Stomach (tissue), 8 donors: ENCODE measurements at regions not wholly inside any gene's neighbourhood (a gene's known extent, or its start where the extent isn't known, plus 50 kb on each side); places are given as distances from the start of the nearest gene placed in this dataset.

Experiments
- DNase-seq, 2 donors: peaks; one replicate each; pipeline versions ENCODE4 v3.0.0 to v3.0.0-alpha.2; 2013 to 2019
- H3K27ac ChIP-seq, 5 donors: fragments of 200-600 bp in 4 of 5; sonication (generic) in 4 of 5; one replicate each; pipeline ENCODE4 v1.5.1; 2013 to 2019; ENCODE audit warnings: mild to moderate bottlenecking in 1 of 5, moderate library complexity in 1 of 5
- H3K27me3 ChIP-seq, 3 donors: fragments of 200-600 bp; sonication (generic); one replicate each; pipeline ENCODE4 v1.5.1; 2017 to 2019; ENCODE audit warnings: mixed run types in 1 of 3
- H3K36me3 ChIP-seq, 4 donors: fragments of 200-600 bp; sonication (generic); 1 replicate in 3 of 4; 2 replicates in 1 of 4; pipeline ENCODE4 v1.5.1; 2016 to 2019
- H3K4me1 ChIP-seq, 4 donors: fragments of 200-600 bp; sonication (generic); one replicate each; pipeline ENCODE4 v1.5.1; 2016 to 2019
- H3K4me3 ChIP-seq, 4 donors: fragments of 200-600 bp; sonication (generic) in 3 of 4; one replicate each; pipeline ENCODE4 v1.5.1; 2016 to 2019; ENCODE audit warnings: mild to moderate bottlenecking in 1 of 4
- H3K9me3 ChIP-seq, 4 donors: fragments of 200-600 bp; sonication (generic); one replicate each; pipeline ENCODE4 v1.5.1; 2016 to 2019
- EP300 ChIP-seq: sonication (generic); formaldehyde crosslinking; IDR thresholded peaks from one replicate; pipeline ENCODE4 v1.6.1; 2017; ENCODE audit warnings: antibody characterized with exemption
- POLR2A ChIP-seq, 4 donors: fragments of 450-650 bp; IDR thresholded peaks; one replicate each; pipeline ENCODE4 v1.6.1; 2016; ENCODE audit warnings: antibody characterized with exemption in 4 of 4, control low read depth in 2 of 4, mild to moderate bottlenecking in 1 of 4, moderate library complexity in 1 of 4
- POLR2AphosphoS5 ChIP-seq, 3 donors: sonication (generic); formaldehyde crosslinking; IDR thresholded peaks; one replicate each; pipeline ENCODE4 v1.6.1; 2016; ENCODE audit warnings: antibody characterized with exemption in 3 of 3
- WGBS, 5 donors: extraction: QIAGEN DNeasy Blood & Tissue Kit in 3 of 5; methylation state at CpG; one replicate each; pipeline versions ENCODE4 v1.1.5 to v1.1.7; 2013 to 2018; 5-methylcytosine and 5-hydroxymethylcytosine counted together
- intact Hi-C: fragments of 100-400 bp; cut with DNase I; formaldehyde crosslinking; loops from one replicate; pipeline ENCODE4 v1.15.1; 2023; ENCODE audit warnings: low total_unique reads
- TF ChIP-seq, protein P1 (sequence below), 7 experiments: fragments of 450-650 bp in 4 of 7; fragments of 200-600 bp in 3 of 7; sonication (generic) in 3 of 7; IDR thresholded peaks; one replicate each; pipeline ENCODE4 v1.5.1; 2016 to 2019; ENCODE audit warnings: antibody characterized with exemption in 7 of 7, control low read depth in 2 of 7, mild to moderate bottlenecking in 1 of 7
- donor health status: healthy with polysubstance abuse.
- donor health status: Bipolar disorder and iron deficiency.
- donor health status: healthy.

DNA sequence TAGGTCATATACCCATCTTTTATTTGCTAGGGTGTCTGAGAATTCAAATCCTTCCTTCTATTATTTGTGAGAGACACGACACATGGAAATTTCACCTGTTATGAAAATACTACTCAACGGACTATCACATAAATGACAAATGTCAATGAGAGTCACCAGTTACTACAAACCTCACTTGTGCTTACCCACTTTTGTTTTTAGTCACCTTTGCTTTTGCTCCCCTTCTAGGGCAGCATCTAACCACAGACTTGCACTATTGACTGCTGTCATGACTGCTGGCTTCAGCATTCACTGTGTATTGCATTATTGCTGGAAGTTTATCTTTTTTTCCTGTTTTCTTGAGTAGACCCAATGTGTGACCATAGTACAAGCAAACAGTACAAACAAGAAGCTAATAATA lies 1048.0 kb downstream of the PLA2G4A start:
- H3K27me3 ChIP-seq = no peaks in the 10 kb centered on the region
- no peaks in the 10 kb centered on the region for H3K9me3 ChIP-seq
- H3K27ac ChIP-seq = no peak overlapping the region
- intact Hi-C loops = no loop called here
- TF ChIP-seq POLR2AphosphoS5 (IDR thresholded peaks at IDR 0.05) = no peak
- 86 to 92% (median 90%) methylated on average over 2 of the region's 2 CpGs for WGBS, 5 donors
- H3K4me3 ChIP-seq = no peak overlapping the region
- no peak for DNase-seq
- no peaks in the 10 kb centered on the region for H3K4me1 ChIP-seq
- H3K36me3 ChIP-seq = no peaks in the 10 kb centered on the region

DNA sequence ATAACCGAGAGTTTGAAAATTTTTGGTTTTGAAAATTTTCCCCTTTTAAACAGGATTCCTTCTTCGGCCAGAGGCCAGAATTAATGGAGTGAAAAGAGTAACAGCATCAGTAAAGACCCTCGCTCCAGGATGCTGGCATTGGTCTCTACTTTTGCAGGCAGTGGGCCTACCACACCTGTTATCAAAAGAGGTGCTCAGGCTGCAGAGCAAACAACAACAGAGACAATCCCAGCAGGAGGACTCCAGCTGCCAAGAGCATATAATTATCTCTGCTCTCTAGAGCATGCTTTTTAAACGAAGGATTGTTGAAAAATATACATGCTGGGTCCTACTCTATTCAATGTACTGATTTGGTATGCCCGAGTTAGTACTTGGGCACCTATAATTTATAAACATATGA lies 1048.5 kb downstream of the PLA2G4A start:
- Histone ChIP-seq H3K27me3 (no peaks in the 10 kb centered on the region), H3K4me1 (no peaks in the 10 kb centered on the region), H3K4me3 (no peak overlapping the region), H3K9me3 (no peaks in the 10 kb centered on the region), H3K36me3 (no peaks in the 10 kb centered on the region), H3K27ac (no peak overlapping the region)
- intact Hi-C loops = no loop called here
- WGBS, 5 donors = 59 to 68% (median 62%) methylated on average over 5 of the region's 5 CpGs
- DNase-seq = no peak
- TF ChIP-seq POLR2AphosphoS5 (IDR thresholded peaks at IDR 0.05) = no peak
- no peak for TF ChIP-seq EP300
- TF ChIP-seq, protein P1, sequence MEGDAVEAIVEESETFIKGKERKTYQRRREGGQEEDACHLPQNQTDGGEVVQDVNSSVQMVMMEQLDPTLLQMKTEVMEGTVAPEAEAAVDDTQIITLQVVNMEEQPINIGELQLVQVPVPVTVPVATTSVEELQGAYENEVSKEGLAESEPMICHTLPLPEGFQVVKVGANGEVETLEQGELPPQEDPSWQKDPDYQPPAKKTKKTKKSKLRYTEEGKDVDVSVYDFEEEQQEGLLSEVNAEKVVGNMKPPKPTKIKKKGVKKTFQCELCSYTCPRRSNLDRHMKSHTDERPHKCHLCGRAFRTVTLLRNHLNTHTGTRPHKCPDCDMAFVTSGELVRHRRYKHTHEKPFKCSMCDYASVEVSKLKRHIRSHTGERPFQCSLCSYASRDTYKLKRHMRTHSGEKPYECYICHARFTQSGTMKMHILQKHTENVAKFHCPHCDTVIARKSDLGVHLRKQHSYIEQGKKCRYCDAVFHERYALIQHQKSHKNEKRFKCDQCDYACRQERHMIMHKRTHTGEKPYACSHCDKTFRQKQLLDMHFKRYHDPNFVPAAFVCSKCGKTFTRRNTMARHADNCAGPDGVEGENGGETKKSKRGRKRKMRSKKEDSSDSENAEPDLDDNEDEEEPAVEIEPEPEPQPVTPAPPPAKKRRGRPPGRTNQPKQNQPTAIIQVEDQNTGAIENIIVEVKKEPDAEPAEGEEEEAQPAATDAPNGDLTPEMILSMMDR (IDR thresholded peaks at IDR 0.05) = no peak
- TF ChIP-seq POLR2A (IDR thresholded peaks at IDR 0.05) = no peak

DNA sequence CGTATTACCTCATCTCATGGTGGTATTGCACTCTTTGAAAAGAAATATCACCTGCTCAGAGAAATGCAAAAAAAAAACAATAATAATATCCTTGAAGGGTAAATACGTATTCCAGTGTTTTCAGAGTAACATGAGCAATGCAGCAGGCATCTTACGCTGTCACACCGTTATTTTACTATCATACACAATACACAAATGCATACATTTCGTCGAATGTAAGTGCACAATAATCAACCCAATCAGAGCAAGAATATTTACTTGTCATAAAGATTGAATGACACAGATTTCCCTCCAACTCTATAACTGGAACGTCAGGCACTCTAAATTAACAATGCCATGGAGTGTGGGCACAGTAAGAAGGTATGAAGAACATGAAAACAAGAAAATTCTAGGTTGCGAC lies 1050.1 kb downstream of the PLA2G4A start:
- no peak overlapping the region for H3K27ac ChIP-seq
- DNase-seq = no peak
- H3K4me3 ChIP-seq = no peak overlapping the region
- H3K4me1 ChIP-seq = no peaks in the 10 kb centered on the region
- intact Hi-C loops = no loop called here
- no peaks in the 10 kb centered on the region for H3K9me3 ChIP-seq
- H3K27me3 ChIP-seq = no peaks in the 10 kb centered on the region
- WGBS, 5 donors = 74 to 78% (median 75%) methylated on average over 8 of the region's 8 CpGs
- TF ChIP-seq, protein P1 (IDR thresholded peaks at IDR 0.05) = no peak
- TF ChIP-seq POLR2A (IDR thresholded peaks at IDR 0.05) = no peak
- no peak for TF ChIP-seq EP300
- TF ChIP-seq POLR2AphosphoS5 (IDR thresholded peaks at IDR 0.05) = no peak
- no peaks in the 10 kb centered on the region for H3K36me3 ChIP-seq

DNA sequence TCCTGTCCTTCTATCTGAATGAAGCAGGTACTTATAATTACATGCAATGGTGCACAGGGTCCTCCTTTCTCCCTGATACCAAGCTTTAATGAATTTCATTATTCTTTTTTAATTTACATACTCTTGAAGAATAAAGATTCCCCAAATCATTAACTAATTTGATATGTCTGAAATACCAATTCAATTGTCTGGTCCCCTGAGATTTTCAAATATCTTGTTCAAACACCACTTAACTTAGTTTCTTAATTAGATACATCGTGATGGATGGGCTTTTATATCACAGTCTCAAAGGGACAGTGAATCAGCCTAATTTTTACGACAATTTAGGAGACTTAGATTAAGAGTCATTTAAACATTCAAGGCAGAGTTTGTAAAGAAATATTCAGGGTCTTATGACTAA lies 1054.6 kb downstream of the PLA2G4A start:
- Histone ChIP-seq H3K4me1 (no peaks in the 10 kb centered on the region), H3K9me3 (no peaks in the 10 kb centered on the region), H3K27ac (no peak overlapping the region), H3K36me3 (no peaks in the 10 kb centered on the region), H3K27me3 (no peaks in the 10 kb centered on the region), H3K4me3 (no peak overlapping the region)
- no peak for DNase-seq
- intact Hi-C loops = no loop called here
- 63 to 84% (median 76%) methylated on average over 2 of the region's 2 CpGs for WGBS, 5 donors
- TF ChIP-seq EP300 = no peak
- TF ChIP-seq POLR2AphosphoS5 (IDR thresholded peaks at IDR 0.05) = no peak

DNA sequence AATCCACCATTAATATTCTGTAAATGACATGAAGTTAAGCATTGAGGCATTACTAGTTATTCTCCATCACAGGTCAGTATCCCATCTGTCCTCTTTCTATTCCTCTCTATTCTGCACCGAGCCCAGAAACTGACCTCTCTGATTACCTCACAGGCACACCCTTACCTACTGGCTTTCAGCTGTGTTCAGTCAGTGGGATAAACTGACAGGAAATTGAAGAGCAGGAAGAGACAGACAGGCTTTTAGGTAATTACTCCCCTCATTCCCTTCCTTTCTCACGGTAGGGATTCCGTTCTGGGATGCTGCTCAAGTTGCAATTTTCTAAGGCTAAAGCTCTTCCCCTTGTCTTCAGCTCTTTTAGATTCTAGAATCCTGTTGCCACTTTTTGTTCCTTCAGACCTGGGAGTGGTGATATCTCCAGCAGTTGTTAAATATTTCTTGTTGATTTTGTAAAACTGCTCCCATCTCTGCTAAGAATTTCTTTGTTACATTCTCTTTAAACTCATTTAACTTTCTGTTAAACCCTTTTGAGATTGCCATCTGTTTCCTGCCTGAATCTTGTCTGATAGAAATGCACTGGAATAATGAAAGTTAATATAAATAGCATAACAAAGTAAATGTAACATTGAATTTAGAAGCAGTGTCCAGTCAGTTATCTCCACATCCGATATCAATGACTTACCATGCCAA lies 1063.4 kb downstream of the PLA2G4A start:
- TF ChIP-seq EP300 (no peak), POLR2A (IDR thresholded peaks at IDR 0.05) (no peak), POLR2AphosphoS5 (IDR thresholded peaks at IDR 0.05) (no peak)
- TF ChIP-seq, protein P1 (IDR thresholded peaks at IDR 0.05) = no peak
- intact Hi-C loops = no loop called here
- H3K27ac ChIP-seq = no peak overlapping the region
- no peaks in the 10 kb centered on the region for H3K36me3 ChIP-seq
- no peaks in the 10 kb centered on the region for H3K27me3 ChIP-seq
- DNase-seq = no peak
- 41 to 56% (median 56%) methylated on average over 4 of the region's 4 CpGs for WGBS, 5 donors
- peaks cover 0 to 5% (median 0%) of the 10 kb centered on the region in 4 donors for H3K9me3 ChIP-seq
- no peaks in the 10 kb centered on the region for H3K4me1 ChIP-seq
- no peak overlapping the region for H3K4me3 ChIP-seq
